ENCODE measurements at regions not wholly inside any gene's neighbourhood (a gene's known extent, or its start where the extent isn't known, plus 50 kb on each side); places are given as distances from the start of the nearest gene placed in this dataset.
"Not testable (repeated sequence)": the region's sequence is repeated elsewhere in the genome, so short reads cannot be mapped to it uniquely, and the experiment has no call there.

DNA sequence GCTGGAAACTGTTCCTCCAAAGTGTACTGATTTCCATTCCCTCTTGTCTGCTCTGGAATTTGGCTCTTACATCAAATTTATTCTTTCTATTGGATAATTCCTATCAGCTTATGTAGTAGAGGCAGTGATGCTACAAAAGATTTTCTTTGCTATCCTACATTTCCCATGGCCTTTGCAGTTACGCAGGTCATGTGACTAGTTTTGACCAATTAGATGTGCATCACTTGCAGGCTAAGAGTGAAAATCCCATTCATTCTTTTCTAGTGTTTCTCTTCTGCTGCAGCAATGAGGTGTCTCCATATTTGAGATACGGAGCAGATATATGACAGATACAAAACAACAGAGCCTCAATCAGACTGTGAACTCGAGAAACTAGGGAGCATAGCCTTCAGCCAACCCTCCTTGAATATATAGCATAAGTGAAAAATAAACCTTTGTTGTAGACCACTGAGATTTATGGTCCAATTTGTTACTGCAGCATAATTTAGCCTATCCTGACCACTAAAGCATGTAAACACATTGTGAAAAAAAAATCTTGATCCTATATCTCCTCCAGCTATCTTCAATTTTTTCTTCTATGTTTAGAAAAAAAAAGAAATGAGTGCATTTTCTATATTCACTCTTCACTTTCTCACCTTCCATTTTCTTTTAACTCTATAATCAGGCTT lies 102.0 kb downstream of the HNMT start:
- no peak for DNase-seq (ENCODE audit: low read depth)

DNA sequence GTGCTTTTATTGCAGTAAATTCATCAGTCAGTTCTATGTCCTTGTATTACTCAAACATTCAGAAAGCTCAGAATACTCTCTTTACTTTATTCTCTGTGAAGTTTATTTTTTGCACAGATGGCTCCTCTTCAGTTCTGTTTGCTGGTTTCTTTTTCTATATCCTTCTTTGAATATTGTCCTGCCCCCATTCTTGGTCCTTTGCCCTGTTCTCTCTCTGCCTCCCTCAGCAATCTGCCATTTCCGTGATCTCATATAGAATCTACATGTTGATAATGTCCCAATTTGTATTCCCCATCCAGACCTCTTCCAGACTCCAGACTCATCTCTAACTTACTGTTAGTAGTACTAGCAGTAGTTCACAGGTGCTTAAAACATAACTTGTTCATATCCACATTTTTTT lies 102.6 kb downstream of the HNMT start:
- no peak for DNase-seq (ENCODE audit: low read depth)

DNA sequence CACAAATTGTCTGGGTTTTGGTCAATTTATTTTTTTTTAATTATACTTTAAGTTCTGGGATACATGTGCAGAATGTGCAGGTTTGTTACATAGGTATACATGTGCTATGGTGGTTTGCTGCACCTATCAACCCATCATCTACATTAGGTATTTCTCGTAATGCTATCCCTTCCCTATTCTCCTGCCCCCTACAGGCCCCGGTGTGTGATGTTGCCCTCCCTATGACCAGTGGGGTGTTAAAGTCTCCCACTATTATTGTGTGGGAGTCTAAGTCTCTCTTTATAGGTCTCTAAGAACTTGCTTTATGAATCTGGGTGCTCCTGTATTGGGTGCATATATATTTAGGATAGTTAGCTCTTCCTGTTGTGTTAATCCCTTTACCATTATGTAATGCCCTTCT lies 104.4 kb downstream of the HNMT start:
- not testable (repeated sequence) for DNase-seq (ENCODE audit: low read depth)

DNA sequence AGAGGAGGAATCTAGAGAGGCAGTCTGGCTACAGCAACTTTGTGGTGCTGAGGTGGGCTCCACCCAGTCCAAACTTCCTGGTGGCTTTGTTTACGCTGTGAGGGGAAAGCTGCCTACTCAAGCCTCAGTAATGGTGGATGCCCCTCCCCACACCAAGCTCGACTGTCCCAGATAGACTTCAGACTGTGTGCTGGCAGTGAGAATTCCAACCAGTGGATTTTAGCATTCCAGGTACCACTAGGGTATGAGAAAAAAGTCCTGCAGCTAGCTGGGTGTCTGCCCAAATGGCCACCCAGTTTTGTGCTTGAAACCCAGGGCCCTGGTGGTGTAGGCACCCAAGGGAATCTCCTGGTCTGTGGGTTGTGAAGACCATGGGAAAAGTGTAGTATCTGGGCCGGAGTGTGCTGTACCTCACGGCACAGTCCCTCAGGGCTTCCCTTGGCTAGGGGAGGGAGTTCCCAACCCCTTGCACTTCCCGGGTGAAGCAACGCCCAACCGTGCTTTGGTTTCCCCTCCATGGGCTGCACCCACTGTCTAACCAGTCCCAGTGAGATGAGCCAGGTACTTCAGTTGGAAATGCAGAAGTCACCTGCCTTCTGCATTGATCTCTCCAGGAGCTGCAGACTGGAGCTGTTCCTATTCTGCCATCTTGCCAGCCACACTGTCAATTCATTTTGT lies 106.9 kb downstream of the HNMT start:
- DNase-seq (ENCODE audit: low read depth) = not testable (repeated sequence)

DNA sequence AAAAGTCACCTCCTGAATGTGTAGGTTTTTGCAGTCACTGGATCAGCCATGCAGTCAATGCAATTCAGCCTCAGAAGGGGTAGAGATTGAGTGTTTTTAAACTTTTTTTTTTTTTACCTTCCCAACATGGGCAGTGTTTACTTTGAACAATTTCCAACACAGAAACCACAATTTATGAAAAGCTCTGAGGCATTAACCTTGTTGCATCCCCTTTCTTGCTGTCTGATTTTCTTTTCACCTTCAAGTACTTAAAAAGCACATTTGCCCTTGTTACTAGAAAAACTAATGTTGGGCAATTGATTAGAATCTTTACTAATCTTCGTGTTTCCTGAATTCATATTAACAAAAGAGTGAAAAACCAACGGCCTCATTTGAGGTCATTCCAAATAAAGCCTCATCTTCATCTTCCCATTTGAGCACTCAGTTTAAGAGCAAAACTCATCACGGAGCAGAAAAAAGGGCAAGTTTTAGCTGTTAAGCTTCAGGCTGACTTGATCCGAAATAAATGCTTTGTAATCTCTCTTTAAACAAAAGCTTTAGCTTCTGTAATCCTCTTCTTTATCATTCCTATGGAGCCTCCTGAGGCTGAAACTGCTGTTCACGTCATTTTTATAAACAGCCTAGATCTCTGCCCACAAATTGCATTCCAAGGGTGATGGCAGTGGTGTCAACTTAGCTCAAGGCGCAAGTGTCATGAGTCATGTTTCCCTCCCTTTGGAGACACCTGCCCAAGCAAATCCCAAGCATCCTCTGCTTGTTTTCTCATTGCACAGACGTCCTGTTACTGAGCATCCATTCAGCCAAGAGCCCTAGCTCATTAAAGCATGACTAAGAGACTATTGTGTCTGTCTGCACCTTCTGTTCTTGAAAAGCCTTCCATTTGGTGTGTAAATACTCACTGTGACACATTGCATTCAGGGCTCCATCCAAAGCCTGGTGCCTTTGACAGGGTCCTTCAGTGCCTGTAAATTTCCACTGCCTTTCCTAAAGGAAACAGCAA lies 107.7 kb downstream of the HNMT start:
- no peak for DNase-seq (ENCODE audit: low read depth)

DNA sequence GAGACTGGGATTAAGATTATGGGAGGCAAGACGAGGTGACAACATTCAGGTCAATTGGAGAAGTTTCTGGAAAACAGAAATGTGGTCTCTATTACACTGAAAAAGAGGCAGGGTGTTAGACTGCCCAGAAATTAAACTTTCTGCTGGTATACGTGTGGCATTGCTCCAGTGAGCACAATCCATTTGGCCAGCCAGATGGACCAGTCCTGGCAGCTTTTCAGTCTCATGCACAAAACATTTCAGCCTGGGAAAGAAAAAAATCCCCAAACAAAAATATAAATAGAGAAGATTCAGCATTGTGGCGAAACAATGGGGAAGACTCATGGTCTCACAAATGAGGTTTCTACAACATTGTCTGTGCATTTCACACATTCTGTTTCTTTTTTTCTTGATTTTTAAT lies 113.9 kb downstream of the HNMT start:
- DNase-seq (ENCODE audit: low read depth) = no peak

DNA sequence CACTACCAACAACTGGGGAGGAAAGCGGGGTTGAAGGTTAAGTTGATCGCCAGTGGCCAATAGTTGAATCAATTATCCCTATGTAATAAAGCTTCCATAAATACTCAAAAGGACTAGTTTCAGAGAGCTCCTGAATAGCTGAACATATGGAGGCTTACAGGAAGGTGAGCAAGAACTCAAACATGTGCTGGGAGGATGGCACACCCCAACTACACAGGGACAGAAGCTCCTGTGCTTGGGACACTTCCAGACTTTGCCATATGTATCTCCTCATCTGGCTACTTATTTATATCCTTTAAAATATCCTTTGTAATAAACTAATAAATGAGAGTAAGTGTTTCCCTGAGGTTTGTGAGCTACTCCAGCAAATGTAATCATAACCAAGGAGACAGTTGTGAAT lies 115.7 kb downstream of the HNMT start:
- DNase-seq (ENCODE audit: low read depth) = no peak

DNA sequence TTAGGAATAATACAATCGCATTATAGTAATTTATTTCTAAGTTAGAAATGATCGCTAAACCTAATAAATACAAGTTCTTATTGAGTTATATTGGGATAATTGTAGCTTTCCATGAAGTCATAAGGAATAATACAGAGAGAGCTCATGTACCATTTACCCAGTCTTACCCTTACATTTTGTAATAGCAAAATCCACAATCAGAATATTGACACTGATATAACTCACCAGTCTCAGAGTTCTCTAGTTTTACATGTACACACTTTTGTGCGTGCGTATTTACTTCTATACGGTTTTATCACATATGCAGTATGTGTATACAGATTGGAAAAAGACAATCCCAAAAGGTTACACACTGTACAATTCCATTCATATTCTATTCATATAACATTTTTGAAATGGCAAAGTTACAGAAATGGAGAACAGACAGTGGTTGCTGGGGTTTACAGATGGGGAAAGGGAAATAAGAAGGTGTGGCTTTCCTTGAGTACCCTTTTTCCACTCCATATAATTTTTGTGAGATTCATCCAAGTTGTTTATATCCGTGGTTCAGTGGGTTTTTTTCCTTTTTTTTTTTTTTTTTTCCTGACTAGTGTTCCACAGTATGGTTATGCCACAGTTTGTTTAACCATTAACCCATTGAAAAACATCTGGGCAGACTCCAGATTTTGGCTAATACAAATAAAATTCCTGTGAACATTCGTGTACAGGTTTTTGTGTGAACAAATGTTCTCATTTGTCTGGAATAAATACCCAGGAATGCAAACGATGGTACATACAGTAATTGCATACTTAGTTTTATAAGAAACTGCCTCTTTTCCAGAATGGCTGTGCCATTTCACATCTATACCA lies 117.2 kb downstream of the HNMT start:
- no peak for DNase-seq (ENCODE audit: low read depth)

DNA sequence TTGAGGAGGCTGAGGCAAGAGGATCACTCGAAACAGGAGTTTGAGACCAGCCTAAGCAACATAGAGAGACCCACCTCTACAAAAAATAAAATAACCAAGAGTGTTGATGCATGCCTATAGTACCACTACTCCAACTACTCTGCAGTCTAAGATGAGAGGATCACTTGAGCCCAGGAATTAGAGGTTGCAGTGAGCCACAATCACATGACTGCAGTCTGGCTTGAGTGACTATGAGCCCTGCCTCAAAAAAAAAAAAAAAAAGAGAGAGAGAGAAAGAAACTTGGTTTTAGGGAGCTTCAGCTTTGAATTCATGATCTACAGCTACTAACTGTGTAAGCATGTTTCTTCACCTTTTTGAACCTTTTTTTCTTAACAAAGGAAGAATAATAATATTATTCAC lies 119.9 kb downstream of the HNMT start:
- DNase-seq (ENCODE audit: low read depth) = no peak

DNA sequence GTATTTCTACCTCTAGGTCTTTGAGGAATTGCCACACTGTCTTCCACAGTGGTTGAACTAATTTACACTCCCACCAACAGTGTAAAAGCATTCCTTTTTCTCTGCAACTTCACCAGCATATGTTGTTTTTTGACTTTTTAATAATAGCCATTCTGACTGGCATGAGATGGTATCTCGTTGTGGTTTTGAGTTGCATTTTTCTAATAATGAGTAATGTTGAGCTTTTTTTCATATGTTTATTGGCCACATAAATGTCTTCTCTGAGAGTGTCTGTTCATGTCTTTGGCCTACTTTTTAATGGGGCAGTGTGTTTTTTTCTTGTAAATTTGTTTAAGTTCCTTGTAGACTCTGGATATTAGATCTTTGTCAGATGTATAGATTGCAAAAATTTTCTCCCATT lies 121.2 kb downstream of the HNMT start:
- DNase-seq (ENCODE audit: low read depth) = not testable (repeated sequence)

DNA sequence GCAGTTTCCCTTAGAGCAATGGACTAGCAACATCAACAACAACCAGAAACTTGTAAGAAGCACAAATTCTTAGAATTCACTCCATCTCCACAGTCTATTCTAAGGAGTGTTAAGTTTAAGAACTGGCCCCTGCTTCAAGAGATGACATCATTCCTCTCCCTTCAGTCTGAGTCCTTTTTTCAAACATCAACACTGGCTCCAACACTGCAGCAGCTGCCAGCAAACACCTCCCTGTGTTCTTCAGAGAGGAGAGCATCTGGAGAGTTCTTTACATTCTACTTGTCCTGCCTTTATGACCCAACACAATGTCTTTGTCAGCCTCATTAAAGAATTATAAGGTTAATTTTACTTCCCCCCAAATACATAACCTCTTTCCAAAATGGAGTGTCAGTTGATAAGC lies 122.3 kb downstream of the HNMT start:
- DNase-seq (ENCODE audit: low read depth) = no peak

DNA sequence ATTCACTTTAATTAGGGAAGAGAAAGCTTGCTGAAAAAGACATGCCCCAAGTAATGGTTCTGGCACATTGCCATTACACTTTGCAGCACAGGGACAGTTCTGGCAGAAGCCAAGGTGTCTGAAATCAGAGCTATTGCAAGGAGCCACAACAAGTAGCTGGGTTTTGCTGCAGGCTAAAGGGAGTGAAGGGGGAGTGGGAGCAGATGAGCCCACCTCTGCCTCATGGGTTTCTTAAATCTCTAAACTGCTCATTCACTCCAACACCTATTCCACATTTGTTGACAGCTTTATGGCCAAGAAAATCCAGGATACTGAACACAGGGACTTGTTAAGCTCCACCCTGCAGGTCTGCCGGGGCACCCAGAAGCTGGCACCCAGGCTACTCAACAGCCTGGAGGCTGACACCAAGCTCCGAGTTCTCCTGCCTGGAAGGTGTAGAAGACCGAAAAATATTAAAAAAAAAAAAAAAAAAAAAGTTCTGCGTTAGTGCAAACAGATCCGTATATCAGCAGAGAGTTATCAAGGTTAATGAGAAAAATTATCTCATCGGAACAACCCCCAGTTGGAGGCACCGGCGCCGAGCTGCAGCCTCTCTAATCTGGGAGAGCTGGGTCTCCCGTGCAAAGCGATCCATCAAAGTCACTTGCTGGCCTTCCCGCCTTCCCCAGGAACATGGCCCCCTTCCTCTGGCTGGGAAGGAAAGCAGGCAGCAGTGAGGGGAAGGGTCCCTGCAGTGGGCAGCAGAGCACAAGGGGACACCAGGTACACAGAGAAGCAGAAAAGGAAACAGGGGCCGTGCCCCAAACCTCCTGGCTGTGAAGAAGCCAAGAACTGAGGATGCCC lies 123.7 kb downstream of the HNMT start:
- DNase-seq (ENCODE audit: low read depth) = no peak

DNA sequence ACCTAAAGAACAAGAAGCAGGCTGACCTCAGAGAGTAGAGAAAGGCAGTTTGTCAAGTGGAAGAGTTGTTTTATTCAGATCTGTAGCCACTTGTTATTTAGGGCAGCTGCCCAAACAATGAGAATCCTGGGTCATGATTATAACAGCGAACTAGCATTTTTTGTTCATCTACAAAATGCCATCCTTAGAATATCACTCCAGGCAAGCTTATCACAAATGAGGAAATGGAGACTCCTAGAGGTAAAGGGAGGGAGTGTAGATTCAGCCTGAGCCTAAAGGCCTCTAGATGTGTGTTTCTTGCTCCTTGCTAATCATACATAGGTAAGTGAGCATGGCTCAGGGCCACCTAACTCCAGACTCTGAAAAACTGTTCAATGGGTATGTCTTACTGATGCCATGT lies 126.1 kb downstream of the HNMT start:
- no peak for DNase-seq (ENCODE audit: low read depth)

DNA sequence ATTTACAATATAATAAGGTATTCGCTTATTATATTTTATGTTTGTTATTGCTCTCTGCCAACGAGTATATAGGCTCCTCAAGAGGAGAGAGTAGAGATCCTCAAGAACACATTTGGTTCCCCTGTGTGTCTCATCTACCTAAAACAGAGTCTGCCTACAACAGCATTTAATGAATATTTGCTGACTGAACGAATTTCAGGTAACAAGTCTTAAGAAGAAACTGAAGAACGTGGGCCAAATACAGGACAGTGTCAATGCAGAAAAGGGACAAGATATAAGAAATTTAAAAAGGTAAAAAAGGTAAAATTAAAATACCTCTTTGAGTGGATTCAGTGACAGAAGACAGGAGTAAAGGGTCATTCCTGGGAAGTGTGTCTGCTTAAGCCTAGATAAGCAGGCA lies 129.2 kb downstream of the HNMT start:
- no peak for DNase-seq (ENCODE audit: low read depth)

DNA sequence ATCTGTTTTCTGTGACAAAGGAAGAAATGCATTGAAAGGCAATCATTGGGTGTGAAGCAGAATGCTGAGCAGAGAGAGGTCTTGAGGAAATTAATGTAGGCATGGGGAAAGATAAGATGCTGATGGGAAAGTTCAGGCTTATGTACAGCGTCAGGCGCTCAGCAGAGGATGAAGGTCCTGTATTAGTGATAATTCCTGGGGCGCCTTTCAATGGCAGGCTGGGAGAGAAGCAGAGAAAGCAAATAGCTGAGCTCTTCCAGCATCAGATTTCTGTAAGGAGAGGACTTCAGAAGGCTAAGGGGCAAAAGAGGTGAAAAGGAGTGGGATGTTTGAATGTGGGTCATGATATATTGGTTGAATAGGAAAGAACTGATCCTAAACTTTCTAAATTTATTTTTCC lies 129.8 kb downstream of the HNMT start:
- no peak for DNase-seq (ENCODE audit: low read depth)

DNA sequence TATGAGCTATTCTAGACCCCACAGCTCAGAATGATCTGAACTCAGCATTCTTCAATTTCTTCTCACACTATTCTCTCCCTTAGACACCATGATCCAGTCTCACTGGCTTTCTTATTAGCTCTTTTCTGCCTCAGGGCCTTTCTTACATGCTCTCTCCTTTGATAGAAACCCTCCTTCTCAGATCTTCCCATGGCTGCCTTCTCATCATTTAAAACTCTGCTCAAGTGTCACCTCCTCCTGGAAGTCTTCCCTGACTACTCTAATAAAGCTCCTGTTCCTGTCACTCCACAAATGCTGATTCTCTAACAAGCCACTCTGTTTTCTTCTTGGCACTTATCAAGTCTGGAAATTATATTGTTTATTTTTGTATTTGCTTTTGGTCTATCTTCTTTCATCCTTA lies 131.1 kb downstream of the HNMT start:
- no peak for DNase-seq (ENCODE audit: low read depth)

DNA sequence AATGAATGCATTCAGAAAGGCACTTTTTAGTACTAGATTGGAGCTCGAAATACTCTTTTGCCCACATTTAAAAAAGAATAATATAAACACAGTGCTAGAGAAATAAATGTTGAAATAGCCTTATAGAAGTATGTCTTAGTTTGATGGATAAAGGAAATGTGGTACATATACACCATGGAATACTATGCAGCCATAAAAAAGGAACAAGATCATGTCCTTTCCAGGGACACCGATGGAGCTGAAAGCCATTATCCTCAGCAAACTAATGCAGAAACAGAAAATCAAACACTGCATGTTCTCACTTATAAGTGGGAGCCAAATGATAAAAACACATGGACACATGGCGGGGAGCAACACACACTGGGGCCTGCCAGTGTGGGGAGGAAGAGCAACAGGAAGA lies 135.0 kb downstream of the HNMT start:
- DNase-seq (ENCODE audit: low read depth) = not testable (repeated sequence)

DNA sequence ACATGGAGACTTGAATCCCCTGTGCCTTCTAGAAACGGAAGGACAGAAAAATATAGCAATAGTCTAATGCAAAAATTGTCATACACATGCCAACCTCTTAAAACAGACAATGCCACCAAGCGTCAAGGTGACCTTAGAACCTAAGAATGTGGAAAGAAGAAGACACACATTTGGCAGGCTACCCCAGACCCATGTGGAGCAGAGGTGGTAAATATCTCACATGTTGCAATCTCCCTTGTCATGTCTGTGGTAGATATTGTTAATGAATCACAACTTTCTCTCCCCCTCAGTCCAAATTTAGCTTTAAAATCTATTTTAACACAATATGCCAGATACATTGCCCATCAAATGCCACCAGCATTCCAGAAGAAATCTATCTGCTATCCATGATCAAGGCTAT lies 137.4 kb downstream of the HNMT start:
- DNase-seq (ENCODE audit: low read depth) = no peak

DNA sequence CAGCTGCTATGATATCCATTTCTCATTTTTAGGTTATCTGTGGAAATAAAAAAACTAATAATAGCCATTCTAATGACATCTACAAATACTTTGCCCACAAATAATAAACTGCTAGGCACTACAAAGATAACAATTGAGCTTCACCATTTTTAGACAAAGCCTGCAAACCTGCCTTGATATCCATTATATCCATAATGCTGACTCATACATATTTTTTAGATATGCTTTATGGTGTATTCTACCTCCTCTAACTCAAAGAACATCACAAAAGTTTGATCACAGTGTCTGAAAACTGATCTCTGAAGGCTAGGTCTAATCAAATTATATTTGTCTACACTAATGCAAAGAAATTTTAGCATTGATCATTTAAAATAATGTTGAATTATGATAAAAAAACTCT lies 138.4 kb downstream of the HNMT start:
- no peak for DNase-seq (ENCODE audit: low read depth)

DNA sequence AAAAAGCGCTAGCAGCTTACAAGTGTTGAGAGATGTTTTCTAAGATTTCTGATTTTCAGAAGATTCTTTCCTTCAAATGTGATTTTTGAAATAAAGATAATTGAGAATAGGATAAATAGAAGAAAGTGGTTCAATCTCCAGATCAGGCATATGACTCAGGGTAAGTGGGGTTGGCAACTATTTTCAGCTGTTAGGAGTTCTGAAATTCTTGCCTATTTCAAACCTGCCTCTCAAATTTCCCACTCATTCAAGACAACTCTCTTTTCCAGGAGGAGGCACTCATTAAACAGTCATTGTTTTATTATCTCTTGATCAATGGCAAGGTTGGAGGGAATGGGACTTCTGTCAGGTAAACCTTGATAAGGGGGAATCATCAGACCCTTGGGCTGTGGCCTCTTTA lies 138.9 kb downstream of the HNMT start:
- no peak for DNase-seq (ENCODE audit: low read depth)

DNA sequence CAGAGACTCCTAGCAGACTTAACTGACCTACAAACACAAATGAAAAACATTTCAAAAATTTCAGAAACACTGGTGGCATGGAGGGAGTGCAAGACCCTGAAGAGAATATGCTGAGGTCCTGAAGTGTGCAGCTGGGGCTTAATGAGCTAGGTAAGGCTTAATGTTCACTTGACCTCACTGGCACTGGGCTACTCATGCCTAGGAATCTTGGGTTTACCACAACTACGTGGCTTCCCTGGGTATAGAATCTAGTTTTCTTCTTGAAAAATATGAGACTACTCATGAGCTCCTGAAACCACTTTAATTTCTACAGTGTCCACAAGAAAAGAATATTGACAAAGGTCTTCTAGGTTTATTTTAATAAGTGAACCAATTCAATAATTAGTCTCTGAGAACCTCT lies 139.8 kb downstream of the HNMT start:
- DNase-seq (ENCODE audit: low read depth) = no peak
